HG02943 (cell line): ENCODE measurements at regions not wholly inside any gene's neighbourhood (a gene's known extent, or its start where the extent isn't known, plus 50 kb on each side); places are given as distances from the start of the nearest gene placed in this dataset.

ENCODE experiments used
- ATAC-seq: cut with Tn5 transposase; IDR thresholded peaks from one replicate; pipeline ENCODE4 v1.9.1; 2021; ENCODE audit warnings: mild to moderate bottlenecking, low read depth, moderate library complexity; ENCODE audit not compliant: unreplicated experiment

GRCh38 chr12:118925826-118926225 lies 55.5 kb upstream of the SRRM4 start:
- no peak for ATAC-seq
